ENCODE measurements at regions not wholly inside any gene's neighbourhood (a gene's known extent, or its start where the extent isn't known, plus 50 kb on each side); places are given as distances from the start of the nearest gene placed in this dataset.

DNA sequence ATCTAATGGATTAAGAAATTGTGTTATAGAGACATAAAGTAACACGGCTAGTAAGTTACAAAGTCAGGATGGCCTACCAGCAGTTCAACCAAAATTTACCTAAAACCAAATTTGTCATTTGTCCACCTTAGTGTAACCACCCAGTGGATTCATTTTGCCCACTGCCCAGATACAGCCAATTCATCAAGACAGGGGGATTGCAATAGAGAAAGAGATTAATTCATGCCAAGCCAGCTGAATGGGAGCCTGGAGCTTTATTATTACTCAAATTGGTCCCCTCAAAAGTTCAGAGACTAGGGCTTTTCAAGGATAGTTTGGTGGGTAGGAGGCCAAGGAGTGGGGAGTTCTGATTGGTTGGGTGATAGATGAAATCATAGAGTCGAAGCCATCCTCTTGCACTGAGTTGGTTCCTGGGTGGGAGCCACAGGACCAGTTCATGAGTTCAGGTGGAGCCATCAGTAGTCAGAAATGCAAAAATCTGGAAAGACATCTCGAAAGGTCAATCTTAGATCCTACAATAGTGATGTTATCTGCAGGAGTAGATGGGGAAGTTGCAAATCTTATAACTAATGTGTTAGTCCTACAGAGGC lies 304.2 kb upstream of the CADM1 start:
- DNase-seq: no peak
- Histone ChIP-seq H3K9me2 (ENCODE audit: insufficient read depth) (no peaks in the 10 kb centered on the region), H3K79me2 (ENCODE audit: insufficient read depth) (no peaks in the 10 kb centered on the region), H3K36me3 (ENCODE audit: low read depth) (no peaks in the 10 kb centered on the region), H3F3A (ENCODE audit: insufficient read depth) (no peaks in the 10 kb centered on the region), H4K20me1 (ENCODE audit: insufficient read depth) (no peaks in the 10 kb centered on the region), H3K27ac (no peak overlapping the region), H3K4me3 (no peak overlapping the region), H3K4me2 (ENCODE audit: unreplicated experiment) (no peak overlapping the region), H2AFZ (no peak overlapping the region), H3K27me3 (replicated peaks; ENCODE audit: insufficient read depth) (no peaks in the 10 kb centered on the region), H3K9ac (no peak overlapping the region), H3K4me1 (ENCODE audit: insufficient read depth) (no peaks in the 10 kb centered on the region), H3K9me3 (ENCODE audit: low read depth) (no peaks in the 10 kb centered on the region)
- WGBS, 2 experiments (ENCODE audit: low coverage in 1 of 2, low lambda C conversion rate in 2 of 2, missing lambda C conversion rate in 2 of 2): 13 to 18% methylated on average over 3 of the region's 3 CpGs
- in situ Hi-C loops (cut with MboI): no loop called here
- TF ChIP-seq EZH2 (IDR thresholded peaks at IDR 0.05; ENCODE audit: insufficient read depth, poor library complexity, severe bottlenecking) (no peak), EZH2phosphoT487 (IDR thresholded peaks at IDR 0.05; ENCODE audit: insufficient read depth, low read depth) (no peak)

DNA sequence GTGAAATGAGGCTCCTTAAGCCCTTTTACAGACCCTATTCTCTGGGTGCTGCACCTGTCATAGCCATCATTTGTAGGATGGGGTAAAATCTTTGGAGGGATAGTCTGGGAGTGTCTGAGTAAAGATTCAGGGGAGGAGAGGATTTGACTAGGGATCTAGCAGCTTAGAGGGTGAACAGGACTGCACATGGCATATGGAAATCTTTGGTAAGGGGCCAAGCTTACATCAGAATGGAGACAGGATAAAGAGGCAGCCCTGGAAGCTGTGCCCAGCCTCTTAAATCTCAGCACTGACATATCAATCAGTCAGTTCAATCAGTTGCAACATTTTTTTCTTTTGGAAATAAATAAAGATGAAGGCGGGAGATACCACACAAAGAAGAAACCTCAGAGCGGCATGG lies 301.8 kb upstream of the CADM1 start:
- TF ChIP-seq EZH2 (IDR thresholded peaks at IDR 0.05; ENCODE audit: insufficient read depth, poor library complexity, severe bottlenecking) (no peak), EZH2phosphoT487 (IDR thresholded peaks at IDR 0.05; ENCODE audit: insufficient read depth, low read depth) (no peak)
- no peaks in the 10 kb centered on the region for H3K27me3 ChIP-seq (replicated peaks; ENCODE audit: insufficient read depth)
- no peaks in the 10 kb centered on the region for H3K4me1 ChIP-seq (ENCODE audit: insufficient read depth)
- WGBS, 2 experiments (ENCODE audit: low coverage in 1 of 2, low lambda C conversion rate in 2 of 2, missing lambda C conversion rate in 2 of 2): 49 to 58% methylated on average over 2 of the region's 2 CpGs
- in situ Hi-C loops (cut with MboI): no loop called here
- no peak overlapping the region for H3K9ac ChIP-seq
- DNase-seq: no peak
- H3K4me3 ChIP-seq: no peak overlapping the region
- H3K9me3 ChIP-seq (ENCODE audit: low read depth): no peaks in the 10 kb centered on the region
- H2AFZ ChIP-seq: no peak overlapping the region
- no peaks in the 10 kb centered on the region for H3K79me2 ChIP-seq (ENCODE audit: insufficient read depth)
- no peaks in the 10 kb centered on the region for H3K9me2 ChIP-seq (ENCODE audit: insufficient read depth)
- no peaks in the 10 kb centered on the region for H4K20me1 ChIP-seq (ENCODE audit: insufficient read depth)
- no peak overlapping the region for H3K27ac ChIP-seq
- H3K4me2 ChIP-seq (ENCODE audit: unreplicated experiment): no peak overlapping the region
- no peaks in the 10 kb centered on the region for H3K36me3 ChIP-seq (ENCODE audit: low read depth)
- no peaks in the 10 kb centered on the region for H3F3A ChIP-seq (ENCODE audit: insufficient read depth)

DNA sequence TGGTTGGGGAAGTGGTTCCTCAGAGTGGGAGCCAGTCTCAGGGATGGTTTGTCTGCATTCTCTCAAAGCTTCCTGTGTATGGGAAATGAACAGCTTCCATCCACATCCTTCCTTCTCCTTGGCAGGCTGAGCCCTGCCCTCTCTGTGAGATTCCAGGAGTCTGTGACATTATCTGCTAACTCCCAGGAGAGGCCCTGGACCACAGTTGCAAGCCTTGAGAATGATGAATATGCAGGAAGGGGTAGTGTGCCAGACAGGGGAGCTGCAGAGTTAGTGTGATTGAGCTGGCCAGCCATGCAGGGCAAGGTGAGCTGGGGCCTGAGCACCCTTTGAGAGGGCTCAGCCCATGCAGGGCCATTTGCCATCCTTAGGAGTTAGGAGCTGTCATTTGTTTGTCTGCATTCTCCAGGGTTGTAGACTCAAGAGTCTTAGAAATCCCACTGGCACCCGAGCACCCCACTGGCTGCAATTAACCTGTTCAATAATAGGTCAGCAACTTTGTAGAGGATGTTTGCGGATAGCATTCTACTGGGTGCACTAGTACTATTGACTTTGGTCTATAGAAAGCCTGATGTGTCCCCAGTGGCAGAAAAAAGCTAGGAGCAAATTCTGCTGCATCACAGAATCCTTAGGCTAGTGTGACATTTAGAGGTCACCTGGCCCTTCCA lies 299.0 kb upstream of the CADM1 start:
- Histone ChIP-seq H3K4me1 (ENCODE audit: insufficient read depth) (no peaks in the 10 kb centered on the region), H3K27me3 (replicated peaks; ENCODE audit: insufficient read depth) (no peaks in the 10 kb centered on the region), H3K4me2 (ENCODE audit: unreplicated experiment) (no peak overlapping the region), H3K4me3 (no peak overlapping the region), H2AFZ (no peak overlapping the region), H3K27ac (no peak overlapping the region), H4K20me1 (ENCODE audit: insufficient read depth) (no peaks in the 10 kb centered on the region), H3F3A (ENCODE audit: insufficient read depth) (no peaks in the 10 kb centered on the region), H3K79me2 (ENCODE audit: insufficient read depth) (no peaks in the 10 kb centered on the region), H3K9me3 (ENCODE audit: low read depth) (no peaks in the 10 kb centered on the region), H3K9me2 (ENCODE audit: insufficient read depth) (no peaks in the 10 kb centered on the region), H3K36me3 (ENCODE audit: low read depth) (no peaks in the 10 kb centered on the region), H3K9ac (no peak overlapping the region)
- no peak for DNase-seq
- 14 to 27% methylated on average over 2 of the region's 2 CpGs for WGBS, 2 experiments (ENCODE audit: low coverage in 1 of 2, low lambda C conversion rate in 2 of 2, missing lambda C conversion rate in 2 of 2)
- TF ChIP-seq EZH2phosphoT487 (IDR thresholded peaks at IDR 0.05; ENCODE audit: insufficient read depth, low read depth): no peak
- no peak for TF ChIP-seq EZH2 (IDR thresholded peaks at IDR 0.05; ENCODE audit: insufficient read depth, poor library complexity, severe bottlenecking)
- in situ Hi-C loops (cut with MboI): no loop called here

DNA sequence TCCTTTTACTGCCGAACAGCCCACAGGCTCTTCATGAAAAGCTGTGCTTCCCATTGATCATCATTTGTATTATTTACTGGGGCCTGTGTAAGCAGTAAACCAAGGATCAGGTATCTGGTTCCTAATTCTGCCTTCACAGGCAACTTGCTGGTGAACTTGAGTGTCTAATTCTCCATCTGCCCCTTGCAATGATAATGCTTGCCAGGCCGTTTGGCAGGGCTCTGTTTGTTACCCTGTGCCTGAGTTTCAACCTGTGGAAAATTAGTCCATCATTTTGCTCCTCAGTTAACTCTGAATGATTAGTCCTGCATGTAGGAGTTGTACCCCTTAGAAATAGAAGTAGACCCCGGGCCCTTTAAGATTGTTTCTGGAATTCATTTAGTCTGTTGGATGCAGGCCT lies 298.4 kb upstream of the CADM1 start:
- no peaks in the 10 kb centered on the region for H3K27me3 ChIP-seq (replicated peaks; ENCODE audit: insufficient read depth)
- H4K20me1 ChIP-seq (ENCODE audit: insufficient read depth): no peaks in the 10 kb centered on the region
- TF ChIP-seq EZH2 (IDR thresholded peaks at IDR 0.05; ENCODE audit: insufficient read depth, poor library complexity, severe bottlenecking): no peak
- TF ChIP-seq EZH2phosphoT487 (IDR thresholded peaks at IDR 0.05; ENCODE audit: insufficient read depth, low read depth): no peak
- no peaks in the 10 kb centered on the region for H3K36me3 ChIP-seq (ENCODE audit: low read depth)
- H3F3A ChIP-seq (ENCODE audit: insufficient read depth): no peaks in the 10 kb centered on the region
- 3 to 11% methylated on average over 3 of the region's 3 CpGs for WGBS, 2 experiments (ENCODE audit: low coverage in 1 of 2, low lambda C conversion rate in 2 of 2, missing lambda C conversion rate in 2 of 2)
- no peaks in the 10 kb centered on the region for H3K9me3 ChIP-seq (ENCODE audit: low read depth)
- no peak overlapping the region for H2AFZ ChIP-seq
- H3K79me2 ChIP-seq (ENCODE audit: insufficient read depth): no peaks in the 10 kb centered on the region
- no peak for DNase-seq
- no peaks in the 10 kb centered on the region for H3K9me2 ChIP-seq (ENCODE audit: insufficient read depth)
- no peak overlapping the region for H3K4me3 ChIP-seq
- in situ Hi-C loops (cut with MboI): no loop called here
- H3K9ac ChIP-seq: no peak overlapping the region
- H3K4me2 ChIP-seq (ENCODE audit: unreplicated experiment): no peak overlapping the region
- no peaks in the 10 kb centered on the region for H3K4me1 ChIP-seq (ENCODE audit: insufficient read depth)
- H3K27ac ChIP-seq: no peak overlapping the region

Data from GM23248 (cell line).